Progenitor cell of endocrine pancreas (in vitro differentiated cells): ENCODE measurements at regions not wholly inside any gene's neighbourhood (a gene's known extent, or its start where the extent isn't known, plus 50 kb on each side); places are given as distances from the start of the nearest gene placed in this dataset.

Experiments
- DNase-seq: peaks from one replicate; pipeline ENCODE4 v3.0.0; 2021; ENCODE audit warnings: low spot score; ENCODE audit not compliant: unreplicated experiment
- H3K27ac Mint-ChIP-seq: 2 replicates; pipeline ENCODE4 v1.8.0; 2021; ENCODE audit warnings: mild to moderate bottlenecking, moderate library complexity, mixed read lengths
- H3K27me3 Mint-ChIP-seq: 2 replicates; pipeline ENCODE4 v1.8.0; 2021; ENCODE audit warnings: mixed read lengths
- H3K36me3 Mint-ChIP-seq: 2 replicates; pipeline ENCODE4 v1.8.0; 2022; ENCODE audit warnings: mixed read lengths; ENCODE audit not compliant: insufficient read depth
- H3K4me1 Mint-ChIP-seq: 2 replicates; pipeline ENCODE4 v1.8.0; 2021; ENCODE audit warnings: low read depth, mixed read lengths
- H3K4me3 Mint-ChIP-seq: 2 replicates; pipeline ENCODE4 v1.8.0; 2021; ENCODE audit warnings: low read depth, mild to moderate bottlenecking, moderate library complexity, mixed read lengths
- H3K9me3 Mint-ChIP-seq: 2 replicates; pipeline ENCODE4 v1.8.0; 2021; ENCODE audit warnings: low read depth, mixed read lengths
- TF ChIP-seq, protein P1 (sequence below): fragments of 200-600 bp; sonication (generic); IDR thresholded peaks from one replicate; pipeline ENCODE4 v1.5.0; 2021; ENCODE audit warnings: antibody characterized with exemption, mild to moderate bottlenecking; ENCODE audit not compliant: unreplicated experiment

DNA sequence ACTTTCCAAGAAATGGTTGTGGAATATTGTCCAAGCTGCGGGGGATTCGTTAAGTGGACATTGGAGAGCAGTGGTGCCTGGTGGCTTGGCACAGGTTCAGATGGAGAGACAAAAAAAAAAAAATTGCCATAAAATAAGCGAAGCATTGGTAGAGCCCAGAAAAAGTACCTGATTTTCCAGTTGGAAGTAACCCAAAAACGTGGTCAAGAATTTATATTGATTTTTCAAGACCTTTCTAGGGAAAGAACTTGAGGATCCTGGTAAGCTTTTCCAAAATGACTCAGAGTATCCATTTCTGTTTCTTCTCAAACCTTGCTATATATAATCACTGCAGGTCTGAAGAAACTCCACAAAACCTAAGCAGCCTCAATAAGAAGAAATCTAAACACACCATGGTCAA, 94.6 kb downstream of the ING1 start:
- DNase-seq = no peak
- no peak overlapping the region for H3K4me3 Mint-ChIP-seq
- H3K27ac Mint-ChIP-seq = no peak overlapping the region
- H3K4me1 Mint-ChIP-seq = peaks cover 2% of the 10 kb centered on the region
- no peaks in the 10 kb centered on the region for H3K36me3 Mint-ChIP-seq
- peaks cover 24% of the 10 kb centered on the region for H3K27me3 Mint-ChIP-seq
- TF ChIP-seq, protein P1, sequence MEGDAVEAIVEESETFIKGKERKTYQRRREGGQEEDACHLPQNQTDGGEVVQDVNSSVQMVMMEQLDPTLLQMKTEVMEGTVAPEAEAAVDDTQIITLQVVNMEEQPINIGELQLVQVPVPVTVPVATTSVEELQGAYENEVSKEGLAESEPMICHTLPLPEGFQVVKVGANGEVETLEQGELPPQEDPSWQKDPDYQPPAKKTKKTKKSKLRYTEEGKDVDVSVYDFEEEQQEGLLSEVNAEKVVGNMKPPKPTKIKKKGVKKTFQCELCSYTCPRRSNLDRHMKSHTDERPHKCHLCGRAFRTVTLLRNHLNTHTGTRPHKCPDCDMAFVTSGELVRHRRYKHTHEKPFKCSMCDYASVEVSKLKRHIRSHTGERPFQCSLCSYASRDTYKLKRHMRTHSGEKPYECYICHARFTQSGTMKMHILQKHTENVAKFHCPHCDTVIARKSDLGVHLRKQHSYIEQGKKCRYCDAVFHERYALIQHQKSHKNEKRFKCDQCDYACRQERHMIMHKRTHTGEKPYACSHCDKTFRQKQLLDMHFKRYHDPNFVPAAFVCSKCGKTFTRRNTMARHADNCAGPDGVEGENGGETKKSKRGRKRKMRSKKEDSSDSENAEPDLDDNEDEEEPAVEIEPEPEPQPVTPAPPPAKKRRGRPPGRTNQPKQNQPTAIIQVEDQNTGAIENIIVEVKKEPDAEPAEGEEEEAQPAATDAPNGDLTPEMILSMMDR = no peak
- no peaks in the 10 kb centered on the region for H3K9me3 Mint-ChIP-seq

GRCh38 chr13:110809871-110810486, 96.5 kb downstream of the ING1 start:
- Mint-ChIP-seq H3K27me3 (peaks cover 24% of the 10 kb centered on the region), H3K27ac (no peak overlapping the region), H3K9me3 (no peaks in the 10 kb centered on the region), H3K4me1 (peaks cover 2% of the 10 kb centered on the region), H3K4me3 (no peak overlapping the region), H3K36me3 (no peaks in the 10 kb centered on the region)
- TF ChIP-seq, protein P1 = no peak
- no peak for DNase-seq

DNA sequence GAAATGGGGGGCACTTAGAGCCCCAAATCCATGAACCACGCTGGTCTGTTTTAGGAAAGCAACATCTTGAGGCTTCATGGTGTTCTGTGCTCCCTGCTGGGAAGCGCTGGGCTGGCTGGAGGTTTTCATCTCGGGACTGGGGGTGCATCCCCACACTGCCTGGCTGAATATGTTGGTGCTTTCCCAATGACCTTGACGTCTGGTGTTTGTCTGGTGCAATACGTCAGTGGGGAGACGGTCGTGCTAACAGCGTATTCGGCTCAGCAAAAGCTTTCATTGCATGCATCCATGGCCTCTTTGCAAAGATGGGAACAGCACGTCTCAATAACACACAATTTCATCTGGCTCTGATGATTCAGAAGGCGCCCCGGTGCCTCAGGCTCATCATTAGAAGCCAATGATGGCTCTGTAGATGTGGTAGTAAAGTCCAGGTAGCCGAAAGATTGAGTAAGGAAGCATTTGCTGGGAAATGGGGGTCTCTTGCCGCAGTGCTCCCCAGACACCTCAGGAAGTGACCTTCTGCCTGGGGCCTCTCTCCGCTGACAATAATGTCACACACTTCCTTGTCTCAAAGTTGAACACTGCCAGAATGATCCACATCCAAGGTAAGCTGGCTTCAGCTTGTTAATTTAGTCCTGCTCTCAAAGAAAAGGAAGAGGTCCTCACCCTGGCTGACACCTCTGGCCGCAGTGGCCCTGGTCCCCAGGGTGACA, 97.7 kb downstream of the ING1 start:
- Mint-ChIP-seq H3K4me3 (no peak overlapping the region), H3K27me3 (peaks cover 24% of the 10 kb centered on the region), H3K4me1 (peaks cover 2% of the 10 kb centered on the region), H3K9me3 (no peaks in the 10 kb centered on the region), H3K36me3 (no peaks in the 10 kb centered on the region), H3K27ac (no peak overlapping the region)
- TF ChIP-seq, protein P1 = no peak
- DNase-seq = no peak

- H3K27ac Mint-ChIP-seq = no peak overlapping the region
- TF ChIP-seq, protein P1 = no peak
- peaks cover 24% of the 10 kb centered on the region for H3K27me3 Mint-ChIP-seq
- peaks cover 2% of the 10 kb centered on the region for H3K4me1 Mint-ChIP-seq
- H3K9me3 Mint-ChIP-seq = no peaks in the 10 kb centered on the region
- H3K36me3 Mint-ChIP-seq = no peaks in the 10 kb centered on the region
- H3K4me3 Mint-ChIP-seq = no peak overlapping the region
- DNase-seq = no peak
These were observed 98.2 kb downstream of the ING1 start for GRCh38 chr13:110811771-110812120.

DNA sequence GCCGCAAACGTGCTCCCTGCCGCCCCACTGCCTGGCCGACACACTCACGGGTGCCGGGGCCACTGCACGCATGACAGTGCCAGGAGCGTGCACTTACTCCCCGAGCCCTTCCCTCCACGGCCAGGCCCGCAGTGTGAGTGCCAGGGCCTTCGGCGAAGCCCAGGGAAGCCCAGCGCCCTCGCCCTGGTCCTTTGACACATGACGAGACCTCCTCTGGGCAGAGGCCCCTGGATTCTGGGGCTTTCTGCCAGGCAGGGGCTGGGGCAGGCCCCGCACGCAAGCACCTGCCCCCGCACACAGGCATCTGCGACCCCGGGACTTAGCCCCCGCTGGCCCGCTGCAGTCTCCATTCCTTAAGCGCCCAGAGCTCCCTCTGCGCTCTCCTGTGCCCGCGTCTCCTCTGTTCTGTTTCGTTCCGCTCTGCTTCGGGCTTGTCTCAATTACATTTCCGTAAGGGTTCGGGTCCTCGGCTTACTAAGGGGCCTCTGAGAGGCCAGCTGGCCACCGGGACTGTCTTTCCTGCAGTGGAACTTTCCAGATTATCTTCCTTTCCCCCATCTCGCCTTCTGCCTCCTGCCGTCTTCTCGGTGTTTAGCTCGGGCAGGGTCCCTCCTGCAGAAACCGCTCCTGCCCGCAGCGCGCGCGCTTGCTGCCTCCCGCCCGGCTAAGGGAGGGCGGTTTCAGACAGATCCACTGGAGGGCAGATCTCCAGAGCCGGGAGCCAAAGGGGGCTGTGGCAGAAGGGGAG, 98.8 kb downstream of the ING1 start:
- DNase-seq = no peak
- peaks cover 2% of the 10 kb centered on the region for H3K4me1 Mint-ChIP-seq
- H3K36me3 Mint-ChIP-seq = no peaks in the 10 kb centered on the region
- H3K27me3 Mint-ChIP-seq = peaks cover 24% of the 10 kb centered on the region
- no peaks in the 10 kb centered on the region for H3K9me3 Mint-ChIP-seq
- no peak overlapping the region for H3K4me3 Mint-ChIP-seq
- TF ChIP-seq, protein P1 = no peak
- no peak overlapping the region for H3K27ac Mint-ChIP-seq
